WERI-Rb-1 (cell line): ENCODE measurements at regions not wholly inside any gene's neighbourhood (a gene's known extent, or its start where the extent isn't known, plus 50 kb on each side); places are given as distances from the start of the nearest gene placed in this dataset.

ENCODE experiments used
- DNase-seq: peaks from one replicate; pipeline ENCODE4 v3.0.0-alpha.2; 2020
- H3K27ac ChIP-seq: fragments of 250-450 bp; sonication (Bioruptor Pico); 2 replicates; pipeline ENCODE4 v1.5.1; 2020; ENCODE audit warnings: mild to moderate bottlenecking, moderate library complexity
- H3K27me3 ChIP-seq: fragments of 250-450 bp; sonication (Bioruptor Pico); 2 replicates; pipeline ENCODE4 v1.5.1; 2021; ENCODE audit warnings: mild to moderate bottlenecking, low read depth, moderate library complexity; ENCODE audit not compliant: insufficient read depth, severe bottlenecking
- H3K36me3 ChIP-seq: fragments of 250-450 bp; sonication (Bioruptor Pico); 2 replicates; pipeline ENCODE4 v1.5.1; 2020; ENCODE audit warnings: mild to moderate bottlenecking, moderate library complexity
- H3K4me3 ChIP-seq: 2 replicates; pipeline ENCODE4 v1.5.1; 2011; ENCODE audit warnings: low read depth, mild to moderate bottlenecking, control low read depth, low read length
- H3K9me3 ChIP-seq: fragments of 250-450 bp; sonication (Bioruptor Pico); 2 replicates; pipeline ENCODE4 v1.5.1; 2021; ENCODE audit warnings: mild to moderate bottlenecking, moderate library complexity; ENCODE audit not compliant: severe bottlenecking
- CTCF ChIP-seq: IDR thresholded peaks from 2 replicates; pipeline ENCODE4 v1.5.1; 2011; ENCODE audit warnings: low read depth, mild to moderate bottlenecking, control low read depth, inconsistent platforms, low read length

GRCh38 chr6:106901062-106901461 lies 73.5 kb downstream of the CD24 start:
- no peak for DNase-seq
- no peaks in the 10 kb centered on the region for H3K36me3 ChIP-seq
- no peak for TF ChIP-seq CTCF
- no peak overlapping the region for H3K4me3 ChIP-seq
- H3K9me3 ChIP-seq, result peaks cover 5% of the 10 kb centered on the region
- no peaks in the 10 kb centered on the region for H3K27me3 ChIP-seq
- no peak overlapping the region for H3K27ac ChIP-seq

GRCh38 chr6:106899697-106900096 lies 74.8 kb downstream of the CD24 start:
- DNase-seq, result no peak
- Histone ChIP-seq H3K27ac (no peak overlapping the region), H3K9me3 (peaks cover 5% of the 10 kb centered on the region), H3K27me3 (no peaks in the 10 kb centered on the region), H3K36me3 (no peaks in the 10 kb centered on the region), H3K4me3 (no peak overlapping the region)
- TF ChIP-seq CTCF, result no peak

- no peak for TF ChIP-seq CTCF
- H3K27ac ChIP-seq, result no peak overlapping the region
- no peak for DNase-seq
- H3K36me3 ChIP-seq, result no peaks in the 10 kb centered on the region
- no peak overlapping the region for H3K4me3 ChIP-seq
- H3K9me3 ChIP-seq, result peaks cover 3% of the 10 kb centered on the region
- no peaks in the 10 kb centered on the region for H3K27me3 ChIP-seq
Measured at GRCh38 chr6:106897580-106897979, 76.9 kb downstream of the CD24 start.

- H3K4me3 ChIP-seq, result no peak overlapping the region
- H3K9me3 ChIP-seq, result no peaks in the 10 kb centered on the region
- no peaks in the 10 kb centered on the region for H3K27me3 ChIP-seq
- no peak overlapping the region for H3K27ac ChIP-seq
- H3K36me3 ChIP-seq, result no peaks in the 10 kb centered on the region
- DNase-seq, result no peak
- no peak for TF ChIP-seq CTCF
Measured at GRCh38 chr6:106895703-106896040, 78.9 kb downstream of the CD24 start.

GRCh38 chr6:106894978-106895702 lies 79.4 kb downstream of the CD24 start:
- Histone ChIP-seq H3K27me3 (no peaks in the 10 kb centered on the region), H3K27ac (no peak overlapping the region), H3K9me3 (no peaks in the 10 kb centered on the region), H3K36me3 (no peaks in the 10 kb centered on the region), H3K4me3 (no peak overlapping the region)
- no peak for DNase-seq
- TF ChIP-seq CTCF, result no peak

- no peak overlapping the region for H3K4me3 ChIP-seq
- H3K9me3 ChIP-seq, result no peaks in the 10 kb centered on the region
- H3K27ac ChIP-seq, result no peak overlapping the region
- no peaks in the 10 kb centered on the region for H3K27me3 ChIP-seq
- no peaks in the 10 kb centered on the region for H3K36me3 ChIP-seq
- no peak for DNase-seq
- no peak for TF ChIP-seq CTCF
Measured at GRCh38 chr6:106892186-106892585, 82.3 kb downstream of the CD24 start.
